ENCODE measurements at regions not wholly inside any gene's neighbourhood (a gene's known extent, or its start where the extent isn't known, plus 50 kb on each side); places are given as distances from the start of the nearest gene placed in this dataset.

GRCh38 chr4:177194906-177195305 lies 114.8 kb upstream of the NEIL3 start:
- Histone ChIP-seq H3K27me3 (no peaks in the 10 kb centered on the region), H3K36me3 (no peaks in the 10 kb centered on the region), H3K27ac (no peak overlapping the region), H3K4me3 (no peak overlapping the region), H3K4me1 (no peaks in the 10 kb centered on the region), H3K9me3 (no peaks in the 10 kb centered on the region)
- TF ChIP-seq CTCF (IDR thresholded peaks at IDR 0.05) (no peak), POLR2A (IDR thresholded peaks at IDR 0.05) (no peak)
- intact Hi-C loops (cut with DNase I; ENCODE audit: low total_unique reads): no loop called here
- no peak for DNase-seq

- intact Hi-C loops (cut with DNase I; ENCODE audit: low total_unique reads): no loop called here
- no peak for TF ChIP-seq CTCF (IDR thresholded peaks at IDR 0.05)
- no peak for TF ChIP-seq POLR2A (IDR thresholded peaks at IDR 0.05)
- Histone ChIP-seq H3K9me3 (no peaks in the 10 kb centered on the region), H3K27ac (no peak overlapping the region), H3K4me3 (no peak overlapping the region), H3K36me3 (no peaks in the 10 kb centered on the region), H3K4me1 (no peaks in the 10 kb centered on the region), H3K27me3 (no peaks in the 10 kb centered on the region)
- DNase-seq: no peak
Measured at GRCh38 chr4:177196615-177197014, 113.1 kb upstream of the NEIL3 start.

- Histone ChIP-seq H3K27ac (no peak overlapping the region), H3K4me1 (no peaks in the 10 kb centered on the region), H3K36me3 (no peaks in the 10 kb centered on the region), H3K9me3 (no peaks in the 10 kb centered on the region), H3K27me3 (no peaks in the 10 kb centered on the region), H3K4me3 (no peak overlapping the region)
- DNase-seq: no peak
- intact Hi-C loops (cut with DNase I; ENCODE audit: low total_unique reads): no loop called here
- no peak for TF ChIP-seq POLR2A (IDR thresholded peaks at IDR 0.05)
- no peak for TF ChIP-seq CTCF (IDR thresholded peaks at IDR 0.05)
Measured at GRCh38 chr4:177201614-177202013, 108.1 kb upstream of the NEIL3 start.

GRCh38 chr4:177204126-177204525 lies 105.5 kb upstream of the NEIL3 start:
- Histone ChIP-seq H3K27me3 (no peaks in the 10 kb centered on the region), H3K27ac (no peak overlapping the region), H3K36me3 (no peaks in the 10 kb centered on the region), H3K4me1 (no peaks in the 10 kb centered on the region), H3K9me3 (no peaks in the 10 kb centered on the region), H3K4me3 (no peak overlapping the region)
- TF ChIP-seq POLR2A (IDR thresholded peaks at IDR 0.05): no peak
- TF ChIP-seq CTCF (IDR thresholded peaks at IDR 0.05): no peak
- no peak for DNase-seq
- intact Hi-C loops (cut with DNase I; ENCODE audit: low total_unique reads): no loop called here

- no peaks in the 10 kb centered on the region for H3K4me1 ChIP-seq
- no peak for DNase-seq
- H3K27me3 ChIP-seq: no peaks in the 10 kb centered on the region
- H3K4me3 ChIP-seq: no peak overlapping the region
- H3K36me3 ChIP-seq: no peaks in the 10 kb centered on the region
- no peaks in the 10 kb centered on the region for H3K9me3 ChIP-seq
- TF ChIP-seq CTCF (IDR thresholded peaks at IDR 0.05) (no peak), POLR2A (IDR thresholded peaks at IDR 0.05) (no peak)
- H3K27ac ChIP-seq: no peak overlapping the region
- intact Hi-C loops (cut with DNase I; ENCODE audit: low total_unique reads): no loop called here
Measured at GRCh38 chr4:177214935-177215334, 94.7 kb upstream of the NEIL3 start.

Measured in uterus (tissue), 3 donors.